Breast epithelium (tissue), 4 donors: ENCODE measurements at regions not wholly inside any gene's neighbourhood (a gene's known extent, or its start where the extent isn't known, plus 50 kb on each side); places are given as distances from the start of the nearest gene placed in this dataset.

ENCODE experiments used
- DNase-seq, 2 donors: peaks; one replicate each; pipeline ENCODE4 v3.0.0-alpha.2; 2019; ENCODE audit warnings: low spot score in 2 of 2
- H3K27ac ChIP-seq, 2 donors: fragments of 200-600 bp; sonication (generic) in 1 of 2; one replicate each; pipeline ENCODE4 v1.5.1; 2016 to 2019; ENCODE audit warnings: mild to moderate bottlenecking in 1 of 2
- H3K27me3 ChIP-seq, 2 donors: fragments of 200-600 bp; sonication (generic) in 1 of 2; one replicate each; pipeline versions ENCODE4 v1.5.1 to v1.6.0; 2017 to 2019; ENCODE audit warnings: control low read depth in 1 of 2, mild to moderate bottlenecking in 1 of 2
- H3K36me3 ChIP-seq: fragments of 200-600 bp; one replicate; pipeline ENCODE4 v1.5.1; 2019
- H3K4me1 ChIP-seq, 2 donors: fragments of 200-600 bp; sonication (generic); one replicate each; pipeline ENCODE4 v1.5.1; 2016 to 2019; ENCODE audit warnings: control low read depth in 1 of 2
- H3K4me3 ChIP-seq, 3 donors: fragments of 200-600 bp; sonication (generic); 1 replicate in 2 of 3; 2 replicates in 1 of 3; pipeline ENCODE4 v1.5.1; 2016 to 2019; ENCODE audit warnings: mild to moderate bottlenecking in 3 of 3, moderate library complexity in 2 of 3
- H3K9me3 ChIP-seq, 2 donors: fragments of 200-600 bp; sonication (generic) in 1 of 2; one replicate each; pipeline ENCODE4 v1.5.1; 2016 to 2019; ENCODE audit warnings: control low read depth in 1 of 2
- POLR2A ChIP-seq: fragments of 450-650 bp; IDR thresholded peaks from one replicate; pipeline ENCODE4 v1.6.1; 2016; ENCODE audit warnings: antibody characterized with exemption, mild to moderate bottlenecking, moderate library complexity
- POLR2AphosphoS5 ChIP-seq, 3 donors: sonication (generic); formaldehyde crosslinking; IDR thresholded peaks; one replicate each; pipeline ENCODE4 v1.6.1; 2017; ENCODE audit warnings: antibody characterized with exemption in 3 of 3
- intact Hi-C: fragments of 100-400 bp; cut with DNase I; formaldehyde crosslinking; loops from one replicate; pipeline ENCODE4 v1.15.1; 2023; ENCODE audit warnings: low total_unique reads
- TF ChIP-seq, protein P1 (sequence below), 3 donors: fragments of 450-650 bp; IDR thresholded peaks; one replicate each; pipeline ENCODE4 v1.5.1; 2016 to 2017; ENCODE audit warnings: antibody characterized with exemption in 3 of 3, mild to moderate bottlenecking in 3 of 3, moderate library complexity in 3 of 3

DNA sequence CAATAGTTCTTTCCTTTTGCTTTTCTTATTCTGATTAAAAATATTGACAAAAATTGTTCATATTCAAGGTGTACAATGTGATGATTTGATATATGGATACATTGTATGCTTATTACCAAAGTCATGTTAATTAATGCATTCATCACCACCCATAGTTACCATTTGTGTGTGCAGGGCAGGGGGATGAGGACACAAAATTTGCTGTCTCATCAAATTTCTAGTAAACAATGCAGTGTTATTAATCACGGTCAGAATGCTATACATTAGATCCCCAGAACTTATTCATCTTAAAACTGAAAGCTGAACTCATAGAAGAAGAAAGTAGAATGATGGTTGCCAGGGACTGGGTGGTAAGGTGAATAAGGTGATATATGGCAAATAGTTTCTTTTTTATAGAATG, 303.7 kb upstream of the SLC24A2 start:
- no peak for DNase-seq
- Histone ChIP-seq H3K27ac (no peak overlapping the region), H3K36me3 (no peaks in the 10 kb centered on the region), H3K27me3 (no peaks in the 10 kb centered on the region), H3K9me3 (no peaks in the 10 kb centered on the region), H3K4me1 (no peaks in the 10 kb centered on the region), H3K4me3 (no peak overlapping the region)
- TF ChIP-seq, protein P1, sequence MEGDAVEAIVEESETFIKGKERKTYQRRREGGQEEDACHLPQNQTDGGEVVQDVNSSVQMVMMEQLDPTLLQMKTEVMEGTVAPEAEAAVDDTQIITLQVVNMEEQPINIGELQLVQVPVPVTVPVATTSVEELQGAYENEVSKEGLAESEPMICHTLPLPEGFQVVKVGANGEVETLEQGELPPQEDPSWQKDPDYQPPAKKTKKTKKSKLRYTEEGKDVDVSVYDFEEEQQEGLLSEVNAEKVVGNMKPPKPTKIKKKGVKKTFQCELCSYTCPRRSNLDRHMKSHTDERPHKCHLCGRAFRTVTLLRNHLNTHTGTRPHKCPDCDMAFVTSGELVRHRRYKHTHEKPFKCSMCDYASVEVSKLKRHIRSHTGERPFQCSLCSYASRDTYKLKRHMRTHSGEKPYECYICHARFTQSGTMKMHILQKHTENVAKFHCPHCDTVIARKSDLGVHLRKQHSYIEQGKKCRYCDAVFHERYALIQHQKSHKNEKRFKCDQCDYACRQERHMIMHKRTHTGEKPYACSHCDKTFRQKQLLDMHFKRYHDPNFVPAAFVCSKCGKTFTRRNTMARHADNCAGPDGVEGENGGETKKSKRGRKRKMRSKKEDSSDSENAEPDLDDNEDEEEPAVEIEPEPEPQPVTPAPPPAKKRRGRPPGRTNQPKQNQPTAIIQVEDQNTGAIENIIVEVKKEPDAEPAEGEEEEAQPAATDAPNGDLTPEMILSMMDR (IDR thresholded peaks at IDR 0.05): no peak
- TF ChIP-seq POLR2A (no peak), POLR2AphosphoS5 (IDR thresholded peaks at IDR 0.05) (no peak)
- intact Hi-C loops: no loop called here

DNA sequence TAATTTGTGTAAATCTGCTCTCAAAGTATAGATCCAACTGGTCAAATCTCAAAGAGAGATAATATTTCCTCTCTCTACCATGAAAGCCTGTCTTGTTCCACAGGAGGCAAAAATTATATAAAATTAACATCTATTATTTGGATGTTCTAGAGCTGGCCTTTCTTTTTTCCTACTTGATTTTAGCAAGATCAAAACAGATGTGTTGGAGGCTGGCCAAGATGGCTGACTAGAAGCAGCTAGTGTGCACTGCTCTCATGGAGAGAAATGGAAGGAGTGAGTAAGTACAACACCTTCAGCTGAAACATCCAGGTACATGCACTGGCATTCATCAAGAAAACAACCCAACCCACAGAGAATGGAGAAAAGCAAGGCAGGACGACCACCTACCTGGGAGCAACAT, 298.6 kb upstream of the SLC24A2 start:
- intact Hi-C loops: no loop called here
- Histone ChIP-seq H3K27me3 (no peaks in the 10 kb centered on the region), H3K4me3 (no peak overlapping the region), H3K9me3 (no peaks in the 10 kb centered on the region), H3K4me1 (no peaks in the 10 kb centered on the region), H3K27ac (no peak overlapping the region), H3K36me3 (no peaks in the 10 kb centered on the region)
- TF ChIP-seq, protein P1 (IDR thresholded peaks at IDR 0.05): no peak
- TF ChIP-seq POLR2AphosphoS5 (IDR thresholded peaks at IDR 0.05): no peak
- no peak for DNase-seq

DNA sequence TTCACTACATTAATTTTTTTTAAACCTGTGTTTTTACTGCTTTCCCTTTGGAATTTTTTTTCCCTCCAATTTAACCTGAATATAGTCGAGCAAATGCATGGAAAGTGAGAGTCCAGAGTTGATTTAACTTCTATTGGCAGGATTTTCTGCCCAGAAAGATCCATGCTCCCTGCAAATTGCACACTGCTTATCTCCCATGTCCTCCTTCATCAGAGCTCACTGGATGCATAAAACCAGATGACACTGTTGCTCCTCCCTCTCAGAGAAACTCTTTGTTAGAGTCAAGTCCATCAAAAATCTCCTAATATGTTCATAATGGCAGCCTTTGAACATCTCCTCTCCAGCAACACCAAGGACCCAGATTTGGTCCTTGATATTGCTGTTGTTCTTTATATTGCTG, 297.0 kb upstream of the SLC24A2 start:
- Histone ChIP-seq H3K36me3 (no peaks in the 10 kb centered on the region), H3K27ac (no peak overlapping the region), H3K27me3 (no peaks in the 10 kb centered on the region), H3K4me1 (no peaks in the 10 kb centered on the region), H3K9me3 (no peaks in the 10 kb centered on the region), H3K4me3 (no peak overlapping the region)
- intact Hi-C loops: no loop called here
- TF ChIP-seq, protein P1 (IDR thresholded peaks at IDR 0.05): no peak
- no peak for TF ChIP-seq POLR2AphosphoS5 (IDR thresholded peaks at IDR 0.05)
- no peak for TF ChIP-seq POLR2A
- DNase-seq: no peak

DNA sequence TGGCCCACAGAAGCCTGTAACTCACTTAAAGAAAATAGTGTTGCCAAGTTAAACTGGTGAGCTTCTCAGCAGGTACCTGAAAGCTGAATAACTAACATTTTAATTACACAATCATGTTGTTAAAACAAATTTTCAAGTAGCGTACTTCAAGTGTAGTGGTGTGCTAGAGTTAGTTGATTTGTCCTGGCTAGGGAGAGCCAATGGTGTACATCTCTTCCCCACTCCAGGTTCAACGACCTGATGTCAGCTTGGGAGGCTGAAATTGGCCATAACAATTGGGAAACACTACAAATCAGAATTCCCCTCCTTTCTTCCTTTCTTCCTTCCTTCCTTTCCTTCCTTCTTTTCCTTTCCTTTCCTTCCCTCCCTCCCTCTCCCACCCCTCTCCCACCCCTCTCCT, 295.3 kb upstream of the SLC24A2 start:
- Histone ChIP-seq H3K36me3 (no peaks in the 10 kb centered on the region), H3K4me3 (no peak overlapping the region), H3K4me1 (no peaks in the 10 kb centered on the region), H3K27ac (no peak overlapping the region), H3K9me3 (no peaks in the 10 kb centered on the region), H3K27me3 (no peaks in the 10 kb centered on the region)
- TF ChIP-seq, protein P1 (IDR thresholded peaks at IDR 0.05): no peak
- TF ChIP-seq POLR2A (no peak), POLR2AphosphoS5 (IDR thresholded peaks at IDR 0.05) (no peak)
- intact Hi-C loops: no loop called here
- DNase-seq: no peak

DNA sequence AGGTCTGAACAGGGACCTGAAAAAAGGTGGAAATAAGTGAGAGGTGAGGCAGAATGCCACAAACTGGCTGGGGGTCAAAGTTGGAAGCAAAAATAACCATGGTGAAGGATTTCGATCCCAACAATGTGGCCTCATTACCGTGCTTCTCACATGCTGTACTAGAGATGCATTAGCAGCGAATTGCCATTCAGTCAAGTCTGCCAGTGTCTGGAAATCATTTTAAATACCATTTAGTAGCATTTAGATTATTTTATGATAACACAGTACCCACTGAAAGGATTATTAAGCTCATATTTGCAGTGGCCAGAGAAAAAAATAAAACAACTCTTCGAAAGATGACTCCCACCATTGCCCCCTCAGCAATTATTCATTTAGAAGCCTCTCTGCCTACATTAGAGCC, 294.6 kb upstream of the SLC24A2 start:
- H3K27ac ChIP-seq: no peak overlapping the region
- H3K4me1 ChIP-seq: no peaks in the 10 kb centered on the region
- intact Hi-C loops: no loop called here
- H3K27me3 ChIP-seq: no peaks in the 10 kb centered on the region
- H3K36me3 ChIP-seq: no peaks in the 10 kb centered on the region
- no peaks in the 10 kb centered on the region for H3K9me3 ChIP-seq
- DNase-seq: no peak
- no peak for TF ChIP-seq POLR2A
- TF ChIP-seq POLR2AphosphoS5 (IDR thresholded peaks at IDR 0.05): no peak
- TF ChIP-seq, protein P1 (IDR thresholded peaks at IDR 0.05): no peak
- no peak overlapping the region for H3K4me3 ChIP-seq
